HG02840 (cell line): ENCODE measurements at regions not wholly inside any gene's neighbourhood (a gene's known extent, or its start where the extent isn't known, plus 50 kb on each side); places are given as distances from the start of the nearest gene placed in this dataset.

ENCODE experiments used
- ATAC-seq: cut with Tn5 transposase; IDR thresholded peaks from one replicate; pipeline ENCODE4 v1.9.1; 2021; ENCODE audit warnings: mild to moderate bottlenecking, moderate library complexity, moderate number of reproducible peaks; ENCODE audit not compliant: unreplicated experiment, low FRiP score

- no peak for ATAC-seq
These were observed 2294.4 kb downstream of the LRRC4C start for GRCh38 chr11:39165021-39165420.

GRCh38 chr11:39149214-39149613, 2310.2 kb downstream of the LRRC4C start:
- ATAC-seq: no peak

- no peak for ATAC-seq
These were observed 2314.1 kb downstream of the LRRC4C start for GRCh38 chr11:39145346-39145745.

- ATAC-seq: no peak
These were observed 2314.9 kb downstream of the LRRC4C start for GRCh38 chr11:39144351-39145130.

GRCh38 chr11:39139581-39139980, 2319.9 kb downstream of the LRRC4C start:
- no peak for ATAC-seq

- ATAC-seq: no peak
These were observed 2338.6 kb downstream of the LRRC4C start for GRCh38 chr11:39120890-39121289.

GRCh38 chr11:39113606-39114005, 2345.8 kb downstream of the LRRC4C start:
- no peak for ATAC-seq

- no peak for ATAC-seq
These were observed 2357.2 kb downstream of the LRRC4C start for GRCh38 chr11:39102236-39102635.

GRCh38 chr11:39078465-39078864, 2381.0 kb downstream of the LRRC4C start:
- ATAC-seq: no peak

GRCh38 chr11:39037611-39038010, 2421.8 kb downstream of the LRRC4C start:
- no peak for ATAC-seq

- no peak for ATAC-seq
These were observed 2423.4 kb downstream of the LRRC4C start for GRCh38 chr11:39036021-39036420.

- ATAC-seq: no peak
These were observed 2423.5 kb upstream of the RAG2 start for GRCh38 chr11:39021539-39021938.

- no peak for ATAC-seq
These were observed 2413.8 kb upstream of the RAG2 start for GRCh38 chr11:39011797-39012196.

- no peak for ATAC-seq
These were observed 2392.8 kb upstream of the RAG2 start for GRCh38 chr11:38990841-38991240.

- no peak for ATAC-seq
These were observed 2392.1 kb upstream of the RAG2 start for GRCh38 chr11:38990139-38990538.

- ATAC-seq: no peak
These were observed 2390.9 kb upstream of the RAG2 start for GRCh38 chr11:38988908-38989307.

GRCh38 chr11:38972220-38972619, 2374.2 kb upstream of the RAG2 start:
- ATAC-seq: no peak

GRCh38 chr11:38971141-38971540, 2373.1 kb upstream of the RAG2 start:
- no peak for ATAC-seq

GRCh38 chr11:38968951-38969350, 2370.9 kb upstream of the RAG2 start:
- ATAC-seq: no peak

- ATAC-seq: no peak
These were observed 2354.7 kb upstream of the RAG2 start for GRCh38 chr11:38952698-38953097.

GRCh38 chr11:38950867-38951266, 2352.8 kb upstream of the RAG2 start:
- no peak for ATAC-seq

GRCh38 chr11:38948392-38948791, 2350.4 kb upstream of the RAG2 start:
- no peak for ATAC-seq

GRCh38 chr11:38937709-38938108, 2339.7 kb upstream of the RAG2 start:
- no peak for ATAC-seq
